GM12892 (cell line): ENCODE measurements at regions not wholly inside any gene's neighbourhood (a gene's known extent, or its start where the extent isn't known, plus 50 kb on each side); places are given as distances from the start of the nearest gene placed in this dataset.

ENCODE experiments used
- POLR2A ChIP-seq: IDR thresholded peaks from 2 replicates; pipeline ENCODE4 v1.6.1; 2011; ENCODE audit warnings: low read depth, low read length, control low read depth
- POLR2AphosphoS5 ChIP-seq: IDR thresholded peaks from 2 replicates; pipeline ENCODE4 v1.6.1; 2011; ENCODE audit warnings: low read depth, low read length, control low read depth
- TAF1 ChIP-seq: IDR thresholded peaks from 2 replicates; pipeline ENCODE4 v1.6.1; 2011; ENCODE audit warnings: low read depth, mild to moderate bottlenecking, control low read depth, low read length, borderline replicate concordance

DNA sequence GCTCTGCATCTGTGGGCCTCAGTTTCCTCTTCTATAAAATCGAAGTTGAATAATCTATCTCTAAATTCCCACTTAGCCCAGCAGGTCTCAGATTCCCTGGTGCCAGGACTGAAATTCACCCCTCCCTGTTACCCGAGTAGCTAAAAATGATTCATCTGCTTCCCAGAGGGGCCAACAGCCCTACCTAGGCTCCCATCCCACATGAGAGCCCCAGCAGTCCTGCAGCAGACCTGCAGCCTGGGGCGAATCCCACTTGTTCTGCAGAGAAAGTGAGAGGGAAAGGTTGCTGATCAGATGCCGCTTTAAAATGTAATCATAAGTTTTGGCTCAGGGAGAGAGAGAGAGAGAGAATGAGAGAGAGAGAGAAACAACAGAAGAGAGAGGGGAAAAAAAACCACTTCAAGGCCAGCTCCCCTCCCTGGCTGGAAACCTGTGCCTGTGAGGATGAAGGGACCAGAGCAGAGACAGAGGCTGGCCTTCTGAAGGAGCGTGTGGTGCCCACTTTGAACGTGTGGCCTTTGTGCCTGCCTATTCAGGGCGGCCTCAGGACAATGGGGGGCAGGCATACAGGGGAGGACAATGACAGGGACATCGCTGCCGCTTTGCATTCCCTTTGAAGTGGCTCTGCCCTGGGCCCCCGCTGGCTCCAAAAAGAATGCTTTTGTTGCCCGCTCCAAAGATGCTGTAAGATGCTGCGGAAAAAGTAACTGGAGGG is 85.2 kb upstream of the NKD1 start:
- TF ChIP-seq TAF1 = no peak
- no peak for TF ChIP-seq POLR2AphosphoS5
- no peak for TF ChIP-seq POLR2A
